Cardiac muscle cell (in vitro differentiated cells and primary cell): ENCODE measurements at regions not wholly inside any gene's neighbourhood (a gene's known extent, or its start where the extent isn't known, plus 50 kb on each side); places are given as distances from the start of the nearest gene placed in this dataset.

Experiments used
- DNase-seq, 2 donors: peaks; one replicate each; pipeline versions ENCODE4 v3.0.0 to v3.0.0-alpha.2; 2010 to 2017; ENCODE audit warnings: low read depth in 1 of 2, low spot score in 1 of 2
- H3K27ac ChIP-seq: fragments of 200-600 bp; sonication (generic); 2 replicates; pipeline ENCODE4 v1.5.1; 2016
- H3K27me3 ChIP-seq: fragments of 200-600 bp; sonication (generic); 2 replicates; pipeline ENCODE4 v1.6.0; 2016; ENCODE audit warnings: control low read depth
- H3K36me3 ChIP-seq: fragments of 200-600 bp; sonication (generic); 2 replicates; pipeline ENCODE4 v1.5.1; 2016; ENCODE audit warnings: control low read depth
- H3K4me1 ChIP-seq: fragments of 200-600 bp; sonication (generic); 2 replicates; pipeline ENCODE4 v1.8.1; 2017; ENCODE audit warnings: low read depth, mild to moderate bottlenecking, mixed run types
- H3K4me3 ChIP-seq: fragments of 200-600 bp; sonication (generic); 2 replicates; pipeline ENCODE4 v1.5.1; 2016; ENCODE audit warnings: mild to moderate bottlenecking
- H3K9me3 ChIP-seq: fragments of 200-600 bp; sonication (generic); 2 replicates; pipeline ENCODE4 v1.5.1; 2017; ENCODE audit warnings: low read depth, mild to moderate bottlenecking, control low read depth
- TF ChIP-seq, protein P1 (sequence below): IDR thresholded peaks from 2 replicates; pipeline ENCODE4 v1.5.1; 2012; ENCODE audit warnings: low read depth, mild to moderate bottlenecking, low read length

DNA sequence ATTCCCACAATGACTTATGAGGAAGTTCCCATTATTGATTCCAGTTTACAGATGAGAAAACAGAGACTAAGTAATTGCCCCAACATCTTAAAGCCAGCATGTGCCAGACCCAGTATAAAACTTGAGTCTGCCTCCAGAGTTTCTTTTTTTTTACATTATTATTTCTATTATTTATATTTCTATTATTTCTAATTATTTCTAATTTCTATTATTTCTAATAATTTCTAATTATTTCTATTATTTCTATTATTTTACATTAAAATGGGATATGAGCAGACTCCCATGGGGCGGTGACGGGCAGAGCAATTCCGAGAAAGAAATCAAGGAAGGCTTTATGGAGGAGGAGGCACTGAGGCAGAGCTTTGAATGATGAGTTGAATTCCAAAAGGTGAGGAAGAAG, 54.4 kb upstream of the BDKRB2 start:
- DNase-seq: no peak
- Histone ChIP-seq H3K27ac (no peak overlapping the region), H3K4me3 (no peak overlapping the region), H3K36me3 (no peaks in the 10 kb centered on the region), H3K9me3 (no peaks in the 10 kb centered on the region), H3K4me1 (no peaks in the 10 kb centered on the region), H3K27me3 (no peaks in the 10 kb centered on the region)
- TF ChIP-seq, protein P1, sequence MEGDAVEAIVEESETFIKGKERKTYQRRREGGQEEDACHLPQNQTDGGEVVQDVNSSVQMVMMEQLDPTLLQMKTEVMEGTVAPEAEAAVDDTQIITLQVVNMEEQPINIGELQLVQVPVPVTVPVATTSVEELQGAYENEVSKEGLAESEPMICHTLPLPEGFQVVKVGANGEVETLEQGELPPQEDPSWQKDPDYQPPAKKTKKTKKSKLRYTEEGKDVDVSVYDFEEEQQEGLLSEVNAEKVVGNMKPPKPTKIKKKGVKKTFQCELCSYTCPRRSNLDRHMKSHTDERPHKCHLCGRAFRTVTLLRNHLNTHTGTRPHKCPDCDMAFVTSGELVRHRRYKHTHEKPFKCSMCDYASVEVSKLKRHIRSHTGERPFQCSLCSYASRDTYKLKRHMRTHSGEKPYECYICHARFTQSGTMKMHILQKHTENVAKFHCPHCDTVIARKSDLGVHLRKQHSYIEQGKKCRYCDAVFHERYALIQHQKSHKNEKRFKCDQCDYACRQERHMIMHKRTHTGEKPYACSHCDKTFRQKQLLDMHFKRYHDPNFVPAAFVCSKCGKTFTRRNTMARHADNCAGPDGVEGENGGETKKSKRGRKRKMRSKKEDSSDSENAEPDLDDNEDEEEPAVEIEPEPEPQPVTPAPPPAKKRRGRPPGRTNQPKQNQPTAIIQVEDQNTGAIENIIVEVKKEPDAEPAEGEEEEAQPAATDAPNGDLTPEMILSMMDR: no peak

DNA sequence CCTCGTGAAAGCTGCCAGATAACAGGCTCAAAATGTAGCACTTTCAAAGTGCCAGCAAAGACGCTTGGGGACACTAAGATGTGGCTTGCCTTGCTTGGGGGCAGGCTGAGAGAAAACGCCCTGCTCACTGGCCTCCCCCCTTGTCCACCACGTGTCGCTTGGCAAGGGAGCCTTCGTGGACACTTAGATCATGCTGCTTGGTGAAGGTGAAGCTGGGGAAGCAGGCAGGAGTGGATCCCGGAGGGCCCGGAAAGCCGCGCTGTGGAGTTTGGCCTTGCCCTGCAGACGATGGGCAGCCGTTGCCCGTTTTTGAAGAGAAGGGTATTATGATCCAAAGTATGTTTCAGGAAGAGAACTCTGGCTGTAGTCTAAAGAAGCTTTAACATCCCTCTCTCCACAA, 53.4 kb upstream of the BDKRB2 start:
- no peak for DNase-seq
- Histone ChIP-seq H3K4me3 (no peak overlapping the region), H3K9me3 (no peaks in the 10 kb centered on the region), H3K27me3 (no peaks in the 10 kb centered on the region), H3K36me3 (no peaks in the 10 kb centered on the region), H3K27ac (no peak overlapping the region), H3K4me1 (no peaks in the 10 kb centered on the region)
- TF ChIP-seq, protein P1: no peak

DNA sequence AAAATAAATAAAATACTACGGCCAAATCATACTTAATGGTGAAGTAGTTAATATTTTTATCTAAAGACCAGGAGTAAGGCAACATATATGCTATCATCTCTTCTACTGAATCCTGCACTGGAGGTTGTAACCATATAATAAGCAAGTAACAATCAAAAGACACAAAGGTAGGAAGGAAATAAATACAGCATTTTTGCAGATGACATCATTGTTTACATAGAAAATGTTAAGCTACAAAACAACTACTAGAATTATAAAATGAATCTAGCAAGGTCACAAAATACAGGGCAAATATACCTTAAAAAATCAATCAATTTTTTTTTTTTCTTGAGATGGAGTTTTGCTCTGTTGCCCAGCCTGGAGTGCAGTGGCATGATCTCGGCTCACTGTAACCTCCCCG, 51.6 kb upstream of the BDKRB2 start:
- Histone ChIP-seq H3K4me3 (no peak overlapping the region), H3K9me3 (no peaks in the 10 kb centered on the region), H3K36me3 (no peaks in the 10 kb centered on the region), H3K27me3 (no peaks in the 10 kb centered on the region), H3K27ac (no peak overlapping the region), H3K4me1 (no peaks in the 10 kb centered on the region)
- TF ChIP-seq, protein P1: no peak
- no peak for DNase-seq
